Neural progenitor cell (in vitro differentiated cells): ENCODE measurements at regions not wholly inside any gene's neighbourhood (a gene's known extent, or its start where the extent isn't known, plus 50 kb on each side); places are given as distances from the start of the nearest gene placed in this dataset.

Experiments used
- DNase-seq: peaks from one replicate; pipeline ENCODE4 v3.0.0-alpha.2; 2016; ENCODE audit warnings: low spot score
- H2AFZ ChIP-seq: fragments of 200-600 bp; sonication (generic); replicated peaks from 2 replicates; pipeline ENCODE4 v1.6.1; 2016; ENCODE audit warnings: antibody characterized with exemption
- H3F3A ChIP-seq: fragments of 200-600 bp; sonication (generic); 2 replicates; pipeline ENCODE4 v1.6.1; 2016; ENCODE audit warnings: antibody characterized with exemption, low read depth
- H3K27ac ChIP-seq: fragments of 200-600 bp; sonication (generic); 2 replicates; pipeline ENCODE4 v1.5.1; 2016; ENCODE audit warnings: mild to moderate bottlenecking
- H3K27me3 ChIP-seq: fragments of 200-600 bp; sonication (generic); 2 replicates; pipeline ENCODE4 v1.6.1; 2016; ENCODE audit warnings: mild to moderate bottlenecking, moderate library complexity
- H3K36me3 ChIP-seq: fragments of 200-600 bp; sonication (generic); 2 replicates; pipeline ENCODE4 v1.5.1; 2016
- H3K4me1 ChIP-seq: fragments of 200-600 bp; sonication (generic); 2 replicates; pipeline ENCODE4 v1.6.1; 2016; ENCODE audit warnings: mixed run types
- H3K4me2 ChIP-seq: fragments of 200-600 bp; sonication (generic); 2 replicates; pipeline ENCODE4 v1.6.1; 2016
- H3K4me3 ChIP-seq: fragments of 200-600 bp; sonication (generic); 2 replicates; pipeline ENCODE4 v1.5.1; 2016
- H3K79me2 ChIP-seq: fragments of 200-600 bp; sonication (generic); 2 replicates; pipeline ENCODE4 v1.6.1; 2016; ENCODE audit warnings: low read depth
- H3K9ac ChIP-seq: fragments of 200-600 bp; sonication (generic); 2 replicates; pipeline ENCODE4 v1.6.1; 2016
- H3K9me3 ChIP-seq: fragments of 200-600 bp; sonication (generic); 2 replicates; pipeline ENCODE4 v1.5.1; 2016; ENCODE audit warnings: low read depth
- H4K20me1 ChIP-seq: fragments of 200-600 bp; sonication (generic); 2 replicates; pipeline ENCODE4 v1.6.1; 2016; ENCODE audit warnings: low read depth
- H3K27ac Mint-ChIP-seq: 3 replicates; pipeline ENCODE4 v1.8.0; 2021; ENCODE audit warnings: mixed read lengths
- H3K27me3 Mint-ChIP-seq: 2 replicates; pipeline ENCODE4 v1.8.0; 2022; ENCODE audit warnings: low read depth, mild to moderate bottlenecking, inconsistent platforms, moderate library complexity, mixed read lengths; ENCODE audit not compliant: insufficient read depth
- H3K36me3 Mint-ChIP-seq: 3 replicates; pipeline ENCODE4 v1.8.0; 2021; ENCODE audit warnings: mixed read lengths
- H3K4me1 Mint-ChIP-seq: 3 replicates; pipeline ENCODE4 v1.8.0; 2021; ENCODE audit warnings: mixed read lengths
- H3K4me3 Mint-ChIP-seq: 3 replicates; pipeline ENCODE4 v1.8.0; 2021; ENCODE audit warnings: mild to moderate bottlenecking, moderate library complexity, mixed read lengths
- H3K9me3 Mint-ChIP-seq: 3 replicates; pipeline ENCODE4 v1.8.0; 2020; ENCODE audit warnings: mixed read lengths
- CTCF ChIP-seq: fragments of 200-600 bp; sonication (generic); IDR thresholded peaks from 2 replicates; pipeline ENCODE4 v1.5.1; 2017; ENCODE audit warnings: antibody characterized with exemption, mild to moderate bottlenecking
- EZH2 ChIP-seq: fragments of 200-600 bp; sonication (generic); IDR thresholded peaks from 2 replicates; pipeline ENCODE4 v1.6.1; 2017; ENCODE audit warnings: antibody characterized with exemption, mild to moderate bottlenecking, moderate library complexity
- EZH2phosphoT487 ChIP-seq: fragments of 200-600 bp; sonication (generic); IDR thresholded peaks from 2 replicates; pipeline ENCODE4 v1.6.1; 2017; ENCODE audit warnings: antibody characterized with exemption

- Histone ChIP-seq H4K20me1 (no peaks in the 10 kb centered on the region), H3K79me2 (no peaks in the 10 kb centered on the region), H3K27ac (no peak overlapping the region), H3K9ac (no peak overlapping the region), H3F3A (no peaks in the 10 kb centered on the region), H3K4me2 (no peak overlapping the region), H3K27me3 (no peaks in the 10 kb centered on the region), H3K9me3 (no peaks in the 10 kb centered on the region), H3K36me3 (no peaks in the 10 kb centered on the region), H2AFZ (no peak overlapping the region), H3K4me3 (no peak overlapping the region), H3K4me1 (no peaks in the 10 kb centered on the region)
- no peak for DNase-seq
- Mint-ChIP-seq H3K27ac (no peak overlapping the region), H3K9me3 (no peaks in the 10 kb centered on the region), H3K36me3 (no peaks in the 10 kb centered on the region), H3K4me3 (no peak overlapping the region), H3K4me1 (peaks cover 18% of the 10 kb centered on the region), H3K27me3 (no peaks in the 10 kb centered on the region)
- TF ChIP-seq CTCF (no peak), EZH2 (no peak)
These were observed 93.1 kb upstream of the PMEPA1 start for GRCh38 chr20:57802765-57803507.

- Histone ChIP-seq H4K20me1 (no peaks in the 10 kb centered on the region), H3K79me2 (no peaks in the 10 kb centered on the region), H3F3A (no peaks in the 10 kb centered on the region), H3K27me3 (no peaks in the 10 kb centered on the region), H2AFZ (no peak overlapping the region), H3K36me3 (no peaks in the 10 kb centered on the region), H3K4me2 (no peak overlapping the region), H3K27ac (no peak overlapping the region), H3K4me3 (no peak overlapping the region), H3K9me3 (no peaks in the 10 kb centered on the region), H3K4me1 (no peaks in the 10 kb centered on the region), H3K9ac (no peak overlapping the region)
- DNase-seq, result no peak
- Mint-ChIP-seq H3K27ac (no peak overlapping the region), H3K9me3 (no peaks in the 10 kb centered on the region), H3K36me3 (no peaks in the 10 kb centered on the region), H3K4me1 (peaks cover 14% of the 10 kb centered on the region), H3K4me3 (no peak overlapping the region), H3K27me3 (no peaks in the 10 kb centered on the region)
- no peak for TF ChIP-seq EZH2phosphoT487
- TF ChIP-seq CTCF, result no peak
- no peak for TF ChIP-seq EZH2
These were observed 91.8 kb upstream of the PMEPA1 start for GRCh38 chr20:57801581-57801980.

GRCh38 chr20:57800791-57801430, 91.1 kb upstream of the PMEPA1 start:
- H3K79me2 ChIP-seq, result no peaks in the 10 kb centered on the region
- H3K4me1 ChIP-seq, result no peaks in the 10 kb centered on the region
- H4K20me1 ChIP-seq, result no peaks in the 10 kb centered on the region
- no peak for DNase-seq
- no peak overlapping the region for H3K9ac ChIP-seq
- Mint-ChIP-seq H3K36me3 (no peaks in the 10 kb centered on the region), H3K4me1 (peaks cover 14% of the 10 kb centered on the region), H3K9me3 (no peaks in the 10 kb centered on the region), H3K4me3 (no peak overlapping the region), H3K27me3 (no peaks in the 10 kb centered on the region), H3K27ac (no peak overlapping the region)
- no peaks in the 10 kb centered on the region for H3K9me3 ChIP-seq
- H3K4me2 ChIP-seq, result no peak overlapping the region
- H3K4me3 ChIP-seq, result no peak overlapping the region
- no peak overlapping the region for H2AFZ ChIP-seq
- no peaks in the 10 kb centered on the region for H3K27me3 ChIP-seq
- no peaks in the 10 kb centered on the region for H3K36me3 ChIP-seq
- H3F3A ChIP-seq, result no peaks in the 10 kb centered on the region
- no peak for TF ChIP-seq EZH2phosphoT487
- TF ChIP-seq CTCF, result no peak
- no peak for TF ChIP-seq EZH2
- no peak overlapping the region for H3K27ac ChIP-seq
